ENCODE measurements at regions not wholly inside any gene's neighbourhood (a gene's known extent, or its start where the extent isn't known, plus 50 kb on each side); places are given as distances from the start of the nearest gene placed in this dataset.

DNA sequence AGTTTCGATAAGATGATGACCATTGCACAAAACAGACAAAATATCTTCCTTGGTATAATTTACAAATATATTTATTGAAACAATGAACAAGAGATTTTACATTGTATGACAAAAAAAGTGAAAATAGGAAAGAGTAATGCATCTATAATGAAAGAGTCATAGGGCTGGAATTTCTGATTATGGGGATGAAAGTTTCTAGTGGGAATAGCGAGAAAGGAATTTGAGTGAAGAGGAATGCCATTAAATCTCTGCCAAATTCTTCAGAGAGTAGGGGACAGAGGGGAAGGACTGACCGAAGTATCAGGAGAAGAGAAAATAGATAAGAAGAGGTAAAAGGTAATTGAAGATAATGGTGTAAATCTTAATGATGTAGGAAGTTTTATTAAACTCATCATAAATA, 125.4 kb downstream of the VGLL3 start:
- Histone ChIP-seq H3K4ac (ENCODE audit: low read depth, low read length) (no peak overlapping the region), H3K14ac (replicated peaks; ENCODE audit: low read depth, low read length) (no peak overlapping the region), H4K20me1 (ENCODE audit: insufficient read depth, low read length) (no peaks in the 10 kb centered on the region), H3K56ac (ENCODE audit: extremely low read depth, insufficient read depth, low read length) (no peak overlapping the region), H3K9me1 (ENCODE audit: insufficient read depth, low read length) (no peaks in the 10 kb centered on the region), H3K79me1 (ENCODE audit: low read depth in 1 of 2, low read length in 2 of 2) (no peaks in the 10 kb centered on the region), H4K8ac (ENCODE audit: low read depth in 2 of 2, low read length in 2 of 2) (no peak overlapping the region), H2AK5ac (ENCODE audit: low read depth, low read length) (no peak overlapping the region), H3K9me3 (ENCODE audit: control insufficient read depth, insufficient read depth, low read length) (no peaks in the 10 kb centered on the region), H3K27ac (ENCODE audit: insufficient read depth, low read length) (no peak overlapping the region), H3K4me2 (ENCODE audit: low read depth, low read length) (no peak overlapping the region), H3K18ac (ENCODE audit: low read depth, low read length) (no peak overlapping the region), H3K4me3 (ENCODE audit: insufficient read depth, low read depth, low read length) (no peak overlapping the region), H2BK5ac (ENCODE audit: low read depth, low read length, poor library complexity, severe bottlenecking) (no peak overlapping the region), H2BK15ac (ENCODE audit: low read depth, low read length) (no peak overlapping the region), H3K27me3 (ENCODE audit: control insufficient read depth, insufficient read depth, low read length) (no peaks in the 10 kb centered on the region), H4K91ac (ENCODE audit: insufficient read depth, low read depth, low read length) (no peak overlapping the region), H3K23ac (ENCODE audit: low read depth, low read length) (no peak overlapping the region), H2AK9ac (replicated peaks; ENCODE audit: low read depth, low read length, poor library complexity) (no peak overlapping the region), H2BK120ac (ENCODE audit: low read depth, low read length) (no peak overlapping the region), H3K4me1 (ENCODE audit: control insufficient read depth, insufficient read depth, low read length) (no peaks in the 10 kb centered on the region), H3K36me3 (ENCODE audit: control insufficient read depth, insufficient read depth, low read length) (no peaks in the 10 kb centered on the region), H2AFZ (replicated peaks; ENCODE audit: low read length, poor library complexity) (no peak overlapping the region), H4K5ac (ENCODE audit: low read depth, low read length) (no peak overlapping the region), H2BK20ac (ENCODE audit: low read depth, low read length) (no peak overlapping the region), H3K9ac (ENCODE audit: low read depth, low read length) (no peak overlapping the region)
- intact Hi-C loops (cut with micrococcal nuclease) (loop anchor here (5.0 to 10.0 kb wide), 3 partner anchors 72 to 219 kb away; no protein-coding TSS in a partner anchor), in situ Hi-C loops (cut with MboI; ENCODE audit: low sequenced_read_pairs) (no loop called here), dilution Hi-C loops (cut with HindIII; ENCODE audit: low sequenced_read_pairs, unreplicated experiment) (no loop called here)
- DNase-seq (peak; percentile 24), ATAC-seq (ENCODE audit: low read depth) (peak; percentile 53)
- no TSS peak for BruUV-seq (replicated peaks)
- TF ChIP-seq FOS (IDR thresholded peaks at IDR 0.05; ENCODE audit: low read depth, low read length): no peak
- no peak for TF ChIP-seq RFX5 (IDR thresholded peaks at IDR 0.05; ENCODE audit: low read depth, low read length)
- TF ChIP-seq, protein P1, sequence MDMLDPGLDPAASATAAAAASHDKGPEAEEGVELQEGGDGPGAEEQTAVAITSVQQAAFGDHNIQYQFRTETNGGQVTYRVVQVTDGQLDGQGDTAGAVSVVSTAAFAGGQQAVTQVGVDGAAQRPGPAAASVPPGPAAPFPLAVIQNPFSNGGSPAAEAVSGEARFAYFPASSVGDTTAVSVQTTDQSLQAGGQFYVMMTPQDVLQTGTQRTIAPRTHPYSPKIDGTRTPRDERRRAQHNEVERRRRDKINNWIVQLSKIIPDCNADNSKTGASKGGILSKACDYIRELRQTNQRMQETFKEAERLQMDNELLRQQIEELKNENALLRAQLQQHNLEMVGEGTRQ (IDR thresholded peaks at IDR 0.05; ENCODE audit: low read depth, low read length): no peak
- WGBS, 2 experiments (ENCODE audit: extremely low coverage in 2 of 2, insufficient read length in 1 of 2): 22% methylated on average over 1 of the region's 3 CpGs; no CpG with 5 or more reads in 1 of the 2 experiments
- ChIA-PET CTCF (no interaction called here), POLR2A (ENCODE audit: unreplicated experiment) (no interaction called here)
